Thyroid gland (tissue), 4 donors: ENCODE measurements at regions not wholly inside any gene's neighbourhood (a gene's known extent, or its start where the extent isn't known, plus 50 kb on each side); places are given as distances from the start of the nearest gene placed in this dataset.
"Not testable (repeated sequence)": the region's sequence is repeated elsewhere in the genome, so short reads cannot be mapped to it uniquely, and the experiment has no call there.

Experiments used
- POLR2A ChIP-seq, 2 donors: fragments of 450-650 bp; IDR thresholded peaks; one replicate each; pipeline ENCODE4 v1.6.1; 2017; ENCODE audit warnings: antibody characterized with exemption in 2 of 2, mild to moderate bottlenecking in 2 of 2, moderate library complexity in 1 of 2
- TF ChIP-seq, protein P1 (sequence below), 6 experiments: fragments of 200-600 bp in 3 of 6; fragments of 450-650 bp in 3 of 6; sonication (generic) in 3 of 6; IDR thresholded peaks; one replicate each; pipeline ENCODE4 v1.5.1; 2016 to 2019; ENCODE audit warnings: antibody characterized with exemption in 6 of 6, mild to moderate bottlenecking in 2 of 6, inconsistent platforms in 1 of 6, moderate library complexity in 1 of 6

DNA sequence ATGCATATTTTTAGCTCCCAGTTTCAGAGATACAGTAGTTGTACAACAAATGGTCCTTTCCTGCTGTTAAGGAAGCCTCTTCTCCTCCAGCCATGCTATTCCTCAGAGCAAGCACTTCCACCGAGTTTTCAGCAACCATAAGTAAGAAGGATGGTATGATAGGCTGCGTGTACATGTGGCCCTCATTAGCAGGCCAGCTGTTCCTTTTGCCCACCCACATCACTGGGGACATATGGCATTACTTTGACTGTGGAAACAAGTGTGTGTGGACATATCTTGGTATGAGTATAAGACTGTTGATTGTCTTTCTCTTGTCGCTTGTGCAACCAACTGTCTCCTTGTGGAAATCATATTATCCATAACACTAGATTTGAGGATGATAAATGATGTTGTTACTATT is 129.4 kb upstream of the ZNF717 start:
- not testable (repeated sequence) for TF ChIP-seq POLR2A (IDR thresholded peaks at IDR 0.05)
- TF ChIP-seq, protein P1, sequence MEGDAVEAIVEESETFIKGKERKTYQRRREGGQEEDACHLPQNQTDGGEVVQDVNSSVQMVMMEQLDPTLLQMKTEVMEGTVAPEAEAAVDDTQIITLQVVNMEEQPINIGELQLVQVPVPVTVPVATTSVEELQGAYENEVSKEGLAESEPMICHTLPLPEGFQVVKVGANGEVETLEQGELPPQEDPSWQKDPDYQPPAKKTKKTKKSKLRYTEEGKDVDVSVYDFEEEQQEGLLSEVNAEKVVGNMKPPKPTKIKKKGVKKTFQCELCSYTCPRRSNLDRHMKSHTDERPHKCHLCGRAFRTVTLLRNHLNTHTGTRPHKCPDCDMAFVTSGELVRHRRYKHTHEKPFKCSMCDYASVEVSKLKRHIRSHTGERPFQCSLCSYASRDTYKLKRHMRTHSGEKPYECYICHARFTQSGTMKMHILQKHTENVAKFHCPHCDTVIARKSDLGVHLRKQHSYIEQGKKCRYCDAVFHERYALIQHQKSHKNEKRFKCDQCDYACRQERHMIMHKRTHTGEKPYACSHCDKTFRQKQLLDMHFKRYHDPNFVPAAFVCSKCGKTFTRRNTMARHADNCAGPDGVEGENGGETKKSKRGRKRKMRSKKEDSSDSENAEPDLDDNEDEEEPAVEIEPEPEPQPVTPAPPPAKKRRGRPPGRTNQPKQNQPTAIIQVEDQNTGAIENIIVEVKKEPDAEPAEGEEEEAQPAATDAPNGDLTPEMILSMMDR (IDR thresholded peaks at IDR 0.05) = not testable (repeated sequence)
